A549 (cell line): ENCODE measurements at regions not wholly inside any gene's neighbourhood (a gene's known extent, or its start where the extent isn't known, plus 50 kb on each side); places are given as distances from the start of the nearest gene placed in this dataset.

ENCODE experiments used
- CTCF ChIP-seq: fragments of >200 bp; sonication (Bioruptor Twin); formaldehyde crosslinking; IDR thresholded peaks from 3 replicates; pipeline ENCODE4 v1.5.1; 2016
- JUN ChIP-seq, 2 experiments: fragments of >200 bp; sonication (Bioruptor Twin); formaldehyde crosslinking; IDR thresholded peaks; 2 replicates in 1 of 2; 3 replicates in 1 of 2; pipeline ENCODE4 v1.6.1; 2016 to 2017
- JUNB ChIP-seq: fragments of >200 bp; sonication (Bioruptor Twin); formaldehyde crosslinking; IDR thresholded peaks from 2 replicates; pipeline ENCODE4 v1.6.1; 2016
- KDM1A ChIP-seq: fragments of 200-600 bp; sonication (generic); IDR thresholded peaks from 2 replicates; pipeline ENCODE4 v1.6.1; 2016; ENCODE audit warnings: low read depth, mild to moderate bottlenecking
- PHF8 ChIP-seq: fragments of 200-600 bp; sonication (generic); IDR thresholded peaks from 2 replicates; pipeline ENCODE4 v1.6.1; 2016; ENCODE audit warnings: low read depth, mild to moderate bottlenecking, antibody characterized with exemption, moderate library complexity, borderline replicate concordance
- POLR2A ChIP-seq: IDR thresholded peaks from 2 replicates; pipeline ENCODE4 v1.6.1; 2012; ENCODE audit warnings: mild to moderate bottlenecking, low read length
- TF ChIP-seq, protein P1 (sequence below): fragments of 150-350 bp; IDR thresholded peaks from 2 replicates; pipeline ENCODE4 v1.6.1; 2014; ENCODE audit warnings: low read depth, mild to moderate bottlenecking, low read length

DNA sequence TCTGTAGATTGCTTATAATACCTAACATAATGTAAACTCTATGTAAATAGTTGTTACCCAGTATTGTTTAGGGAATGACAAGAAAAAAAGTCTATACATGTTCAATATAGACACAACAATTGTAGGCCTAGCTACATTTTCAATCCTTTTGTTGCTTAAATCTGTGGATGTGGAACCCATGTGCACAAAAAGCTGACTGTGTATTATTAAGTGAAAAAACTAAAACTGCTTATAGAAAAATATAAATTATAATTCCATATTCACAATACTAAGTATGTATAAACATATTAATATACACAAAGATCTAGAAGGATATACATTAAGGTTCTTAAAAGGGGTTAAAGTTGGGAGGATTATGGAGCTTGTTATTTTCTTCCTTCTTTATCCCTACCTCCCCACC, 188.7 kb downstream of the PIK3R1 start:
- no peak for TF ChIP-seq JUNB
- TF ChIP-seq, protein P1, sequence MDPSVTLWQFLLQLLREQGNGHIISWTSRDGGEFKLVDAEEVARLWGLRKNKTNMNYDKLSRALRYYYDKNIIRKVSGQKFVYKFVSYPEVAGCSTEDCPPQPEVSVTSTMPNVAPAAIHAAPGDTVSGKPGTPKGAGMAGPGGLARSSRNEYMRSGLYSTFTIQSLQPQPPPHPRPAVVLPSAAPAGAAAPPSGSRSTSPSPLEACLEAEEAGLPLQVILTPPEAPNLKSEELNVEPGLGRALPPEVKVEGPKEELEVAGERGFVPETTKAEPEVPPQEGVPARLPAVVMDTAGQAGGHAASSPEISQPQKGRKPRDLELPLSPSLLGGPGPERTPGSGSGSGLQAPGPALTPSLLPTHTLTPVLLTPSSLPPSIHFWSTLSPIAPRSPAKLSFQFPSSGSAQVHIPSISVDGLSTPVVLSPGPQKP, result no peak
- TF ChIP-seq CTCF, result no peak
- no peak for TF ChIP-seq PHF8
- no peak for TF ChIP-seq KDM1A
- no peak for TF ChIP-seq POLR2A
- no peak for TF ChIP-seq JUN (IDR thresholded peaks at IDR 0.05)
